Stimulated activated CD4-positive, alpha-beta T cell treated with anti-CD3 and anti-CD28 coated beads, Interleukin-4, amount 100 ng/mL, for 4 hours (primary cell): ENCODE measurements at regions not wholly inside any gene's neighbourhood (a gene's known extent, or its start where the extent isn't known, plus 50 kb on each side); places are given as distances from the start of the nearest gene placed in this dataset.

Experiments
- DNase-seq, 2 experiments: peaks; one replicate each; pipeline ENCODE4 v3.0.0-alpha.2; 2020

- DNase-seq = no peak
Observed at GRCh38 chr1:209046935-209047334, 536.6 kb upstream of the CAMK1G start.

- no peak for DNase-seq
Observed at GRCh38 chr1:209048941-209049669, 534.4 kb upstream of the CAMK1G start.

- no peak for DNase-seq
Observed at GRCh38 chr1:209051570-209051969, 531.9 kb upstream of the CAMK1G start.

- no peak for DNase-seq
Observed at GRCh38 chr1:209053587-209053986, 529.9 kb upstream of the CAMK1G start.

GRCh38 chr1:209057083-209057482 lies 526.4 kb upstream of the CAMK1G start:
- DNase-seq = no peak

- no peak for DNase-seq
Observed at GRCh38 chr1:209057901-209058300, 525.6 kb upstream of the CAMK1G start.

GRCh38 chr1:209059376-209059775 lies 524.1 kb upstream of the CAMK1G start:
- no peak for DNase-seq

GRCh38 chr1:209059981-209060380 lies 523.5 kb upstream of the CAMK1G start:
- DNase-seq = no peak

- DNase-seq = no peak
Observed at GRCh38 chr1:209062081-209062620, 521.4 kb upstream of the CAMK1G start.

GRCh38 chr1:209062863-209063262 lies 520.7 kb upstream of the CAMK1G start:
- DNase-seq = no peak

GRCh38 chr1:209063767-209064659 lies 519.5 kb upstream of the CAMK1G start:
- DNase-seq = no peak

- DNase-seq = no peak
Observed at GRCh38 chr1:209064850-209065706, 518.4 kb upstream of the CAMK1G start.

GRCh38 chr1:209072481-209072880 lies 511.0 kb upstream of the CAMK1G start:
- no peak for DNase-seq

- no peak for DNase-seq
Observed at GRCh38 chr1:209073879-209074278, 509.6 kb upstream of the CAMK1G start.

GRCh38 chr1:209074575-209075250 lies 508.8 kb upstream of the CAMK1G start:
- no peak for DNase-seq

GRCh38 chr1:209076688-209077087 lies 506.8 kb upstream of the CAMK1G start:
- no peak for DNase-seq

- DNase-seq = no peak
Observed at GRCh38 chr1:209080170-209080781, 503.2 kb upstream of the CAMK1G start.

- DNase-seq = no peak
Observed at GRCh38 chr1:209086486-209087192, 496.9 kb upstream of the CAMK1G start.

GRCh38 chr1:209094384-209094783 lies 489.1 kb upstream of the CAMK1G start:
- DNase-seq = no peak

- no peak for DNase-seq
Observed at GRCh38 chr1:209095627-209096595, 487.6 kb upstream of the CAMK1G start.
